ENCODE measurements at regions not wholly inside any gene's neighbourhood (a gene's known extent, or its start where the extent isn't known, plus 50 kb on each side); places are given as distances from the start of the nearest gene placed in this dataset.

DNA sequence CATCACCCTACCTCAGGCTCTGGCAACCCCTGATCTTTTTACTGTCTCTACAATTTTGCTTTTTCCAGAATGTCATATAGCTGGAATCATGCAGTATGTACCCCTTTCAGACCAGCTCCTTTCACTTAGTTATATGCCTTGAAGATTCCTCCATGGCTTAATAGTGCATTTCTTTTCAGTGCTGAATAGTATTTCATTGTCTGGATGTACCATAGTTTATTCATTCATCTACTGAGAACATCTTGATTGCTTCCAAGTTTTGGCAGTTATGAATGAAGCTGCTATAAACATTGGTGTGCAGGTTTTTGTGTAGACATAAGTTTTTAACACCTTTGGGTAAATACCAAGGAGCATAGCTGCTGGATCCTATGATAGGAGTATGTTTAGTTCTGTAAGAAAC lies 50.8 kb upstream of the ANP32A start:
- DNase-seq = no peak

DNA sequence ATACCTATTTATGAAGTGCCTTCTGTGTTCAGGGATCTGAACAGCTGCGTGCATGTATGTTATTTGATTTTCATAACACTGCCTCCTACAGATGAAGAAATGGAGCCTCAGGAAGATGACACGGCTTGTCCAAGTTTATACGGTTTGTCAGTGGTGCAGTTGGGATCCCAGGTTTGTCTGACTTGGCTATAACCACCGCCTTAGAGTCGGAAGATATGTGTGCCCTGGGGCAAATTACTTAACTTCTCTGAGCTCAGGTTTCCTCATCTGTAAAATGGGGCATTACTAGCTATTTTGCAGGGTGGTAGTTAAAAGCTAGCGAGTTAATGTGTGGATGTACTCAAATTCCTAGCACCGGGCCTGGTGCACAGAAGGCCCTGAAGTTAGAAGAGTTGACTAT lies 54.1 kb upstream of the ANP32A start:
- DNase-seq = no peak

- peak; percentile 95 for DNase-seq
Measured at GRCh38 chr15:68875377-68876116, 54.8 kb upstream of the SPESP1 start.

- DNase-seq = no peak
Measured at GRCh38 chr15:68877626-68878025, 52.7 kb upstream of the SPESP1 start.

- DNase-seq = no peak
Measured at GRCh38 chr15:68880382-68880781, 49.9 kb upstream of the SPESP1 start.
